HepG2 (cell line): ENCODE measurements at regions not wholly inside any gene's neighbourhood (a gene's known extent, or its start where the extent isn't known, plus 50 kb on each side); places are given as distances from the start of the nearest gene placed in this dataset.

ENCODE experiments used
- ATAC-seq: fragments of 200-7000 bp; cut with Tn5 transposase; 3 replicates; pipeline ENCODE4 v1.9.1; 2020; ENCODE audit warnings: mild to moderate bottlenecking, moderate library complexity
- BruUV-seq: library from RNA; stranded (reverse); fragments of 400-500 nt; replicated peaks from 2 replicates; lab custom pipeline; 2021; lab: Mats Ljungman, UMichigan
- CTCF ChIA-PET: fragments of 300-600 bp; formaldehyde crosslinking; extraction: SDS; loops from one replicate; lab custom pipeline; 2021; ENCODE audit warnings: low total read pairs, inconsistent platforms, low intra/inter-chr PET ratio; lab: Yijun Ruan, JAX
- POLR2A ChIA-PET: fragments of 350-600 bp; sonication (Branson Sonifier 250); formaldehyde crosslinking; loops from one replicate; lab custom pipeline; 2020; ENCODE audit warnings: antibody characterized with exemption, inconsistent platforms; lab: Yijun Ruan, JAX
- DNase-seq: peaks from one replicate; pipeline ENCODE4 v3.0.0-alpha.2; 2015; ENCODE audit warnings: low spot score
- FAIRE-seq: peaks from 3 replicates; lab custom pipeline; 2011; peaks lifted over from hg19 to GRCh38; lab: Jason Lieb, UNC
- H2AFZ ChIP-seq: one replicate; pipeline ENCODE4 v1.6.1; 2011; ENCODE audit warnings: low read length, inconsistent platforms
- H3K27ac ChIP-seq: fragments of 300-600 bp; 3 replicates; pipeline ENCODE4 v1.8.0; 2011; ENCODE audit warnings: mixed run types, mild to moderate bottlenecking, mixed read lengths, low read length, inconsistent platforms; ENCODE audit not compliant: insufficient read depth; ENCODE audit errors: extremely low read length
- H3K27me3 ChIP-seq, 2 experiments: fragments of 200-600 bp in 1 of 2; 2 replicates in 1 of 2; 3 replicates in 1 of 2; pipeline versions ENCODE4 v1.6.0 to v1.8.0; 2011; ENCODE audit warnings: low read length in 2 of 2, mild to moderate bottlenecking in 2 of 2, moderate library complexity in 2 of 2, inconsistent platforms in 1 of 2; ENCODE audit not compliant: insufficient read depth in 2 of 2, control insufficient read depth in 1 of 2
- H3K36me3 ChIP-seq, 2 experiments: fragments of 200-600 bp in 1 of 2; replicated peaks in 1 of 2; 2 replicates in 1 of 2; 3 replicates in 1 of 2; pipeline versions ENCODE4 v1.5.1 to v1.8.0; 2011; ENCODE audit warnings: low read length in 2 of 2, inconsistent platforms in 1 of 2; ENCODE audit not compliant: insufficient read depth in 2 of 2, control insufficient read depth in 1 of 2
- H3K4me1 ChIP-seq: 2 replicates; pipeline ENCODE4 v1.5.1; 2012; ENCODE audit warnings: low read length, inconsistent platforms; ENCODE audit not compliant: insufficient read depth
- H3K4me2 ChIP-seq: 2 replicates; pipeline ENCODE4 v1.6.0; 2011; ENCODE audit warnings: low read depth, low read length, inconsistent platforms
- H3K4me3 ChIP-seq, 3 experiments: fragments of 200-600 bp in 1 of 3; sonication (generic), shearing (Covaris generic) in 1 of 3; replicated peaks in 1 of 3; 2 replicates each; pipeline ENCODE4 v1.5.1; 2011 to 2016; ENCODE audit warnings: low read length in 3 of 3, inconsistent platforms in 2 of 3, low read depth in 2 of 3, mild to moderate bottlenecking in 2 of 3, control low read depth in 1 of 3, mixed read lengths in 1 of 3; ENCODE audit not compliant: insufficient read depth in 1 of 3
- H3K79me2 ChIP-seq: one replicate; pipeline ENCODE4 v1.6.1; 2011; ENCODE audit warnings: low read length, inconsistent platforms; ENCODE audit not compliant: insufficient read depth
- H3K9ac ChIP-seq: 2 replicates; pipeline ENCODE4 v1.6.0; 2011; ENCODE audit warnings: mild to moderate bottlenecking, low read depth, low read length, inconsistent platforms; ENCODE audit not compliant: insufficient read depth
- H3K9me3 ChIP-seq: 2 replicates; pipeline ENCODE4 v1.5.1; 2012; ENCODE audit warnings: mild to moderate bottlenecking, low read length
- H4K20me1 ChIP-seq: 2 replicates; pipeline ENCODE4 v1.6.0; 2011; ENCODE audit warnings: inconsistent platforms, mild to moderate bottlenecking, low read length, moderate library complexity; ENCODE audit not compliant: insufficient read depth
- ARID2 ChIP-seq: sonication (generic); formaldehyde crosslinking; IDR thresholded peaks from 2 replicates; pipeline ENCODE4 v1.8.1; 2022; ENCODE audit warnings: mild to moderate bottlenecking, missing genetic modification reagents, borderline replicate concordance
- MEIS1 ChIP-seq: sonication (generic); formaldehyde crosslinking; IDR thresholded peaks from 2 replicates; pipeline ENCODE4 v1.9.0; 2021; ENCODE audit warnings: mild to moderate bottlenecking, missing genetic modification reagents, moderate library complexity, borderline replicate concordance
- ZFYVE20 ChIP-seq: sonication (generic); formaldehyde crosslinking; IDR thresholded peaks from 2 replicates; pipeline ENCODE4 v1.8.0; 2023; ENCODE audit warnings: low read depth, mild to moderate bottlenecking, moderate library complexity, missing genetic modification reagents, borderline replicate concordance
- ZNF543 ChIP-seq: sonication (generic); formaldehyde crosslinking; IDR thresholded peaks from 2 replicates; pipeline ENCODE4 v1.4.0; 2020; ENCODE audit warnings: mild to moderate bottlenecking, missing genetic modification reagents
- ZNF562 ChIP-seq: sonication (generic); formaldehyde crosslinking; IDR thresholded peaks from 2 replicates; pipeline ENCODE4 v1.8.0; 2022; ENCODE audit warnings: missing genetic modification reagents, borderline replicate concordance
- WGBS: methylation state at CpG from one replicate; pipeline ENCODE4 v1.1.6; 2017; ENCODE audit warnings: low lambda C conversion rate; 5-methylcytosine and 5-hydroxymethylcytosine counted together
- in situ Hi-C: cut with HindIII; loops from 2 replicates; pipeline ENCODE4 v1.10.0; 2017; ENCODE audit warnings: low pct_unique_long_range_greater_than_20kb; ENCODE audit not compliant: extremely low pct_ligation_motif_present
- intact Hi-C: fragments of 100-400 bp; cut with micrococcal nuclease; formaldehyde crosslinking; loops from one replicate; pipeline ENCODE4 v1.10.0; 2022; ENCODE audit not compliant: unreplicated experiment
- TF ChIP-seq, protein P1 (sequence below): sonication (generic); formaldehyde crosslinking; IDR thresholded peaks from 2 replicates; pipeline ENCODE4 v1.4.0; 2020; ENCODE audit warnings: missing genetic modification reagents
- TF ChIP-seq, protein P2 (sequence below): sonication (generic); formaldehyde crosslinking; IDR thresholded peaks from 2 replicates; pipeline ENCODE4 v1.4.0; 2020; ENCODE audit warnings: missing genetic modification reagents

DNA sequence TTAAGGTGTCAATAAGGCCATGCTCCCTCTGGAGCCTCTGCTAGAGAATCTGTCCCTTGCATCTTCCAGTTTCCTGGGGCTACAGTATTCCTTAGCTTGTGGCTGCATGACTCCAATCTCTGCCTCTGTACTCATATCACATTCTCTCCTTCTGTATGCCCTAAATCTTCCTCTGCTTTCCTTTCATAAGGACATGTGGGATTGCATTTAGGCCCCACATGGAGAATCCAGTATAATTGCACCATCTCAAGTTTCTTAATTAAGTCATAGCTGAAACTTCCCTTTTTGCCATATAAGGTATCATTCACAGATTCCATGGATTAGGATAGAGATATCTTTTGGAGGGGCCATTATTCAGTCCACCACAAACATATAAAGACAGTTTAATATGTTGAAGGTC is 409.8 kb upstream of the TMCO5A start:
- H3K4me2 ChIP-seq, result no peak overlapping the region
- H3K27me3 ChIP-seq, result no peaks in the 10 kb centered on the region; a peak in 1 of 5 replicates
- no peak overlapping the region for H3K4me3 ChIP-seq
- TF ChIP-seq ZFYVE20 (CRISPR knock-in tag), result no peak
- no peak for TF ChIP-seq ZNF543 (CRISPR knock-in tag)
- TF ChIP-seq ZNF562 (CRISPR knock-in tag), result no peak
- no peak for TF ChIP-seq MEIS1
- TF ChIP-seq, protein P1, sequence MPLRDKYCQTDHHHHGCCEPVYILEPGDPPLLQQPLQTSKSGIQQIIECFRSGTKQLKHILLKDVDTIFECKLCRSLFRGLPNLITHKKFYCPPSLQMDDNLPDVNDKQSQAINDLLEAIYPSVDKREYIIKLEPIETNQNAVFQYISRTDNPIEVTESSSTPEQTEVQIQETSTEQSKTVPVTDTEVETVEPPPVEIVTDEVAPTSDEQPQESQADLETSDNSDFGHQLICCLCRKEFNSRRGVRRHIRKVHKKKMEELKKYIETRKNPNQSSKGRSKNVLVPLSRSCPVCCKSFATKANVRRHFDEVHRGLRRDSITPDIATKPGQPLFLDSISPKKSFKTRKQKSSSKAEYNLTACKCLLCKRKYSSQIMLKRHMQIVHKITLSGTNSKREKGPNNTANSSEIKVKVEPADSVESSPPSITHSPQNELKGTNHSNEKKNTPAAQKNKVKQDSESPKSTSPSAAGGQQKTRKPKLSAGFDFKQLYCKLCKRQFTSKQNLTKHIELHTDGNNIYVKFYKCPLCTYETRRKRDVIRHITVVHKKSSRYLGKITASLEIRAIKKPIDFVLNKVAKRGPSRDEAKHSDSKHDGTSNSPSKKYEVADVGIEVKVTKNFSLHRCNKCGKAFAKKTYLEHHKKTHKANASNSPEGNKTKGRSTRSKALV (CRISPR knock-in tag), result no peak
- no peak for ATAC-seq
- no peaks in the 10 kb centered on the region for H3K79me2 ChIP-seq
- H3K27ac ChIP-seq, result no peak overlapping the region
- POLR2A ChIA-PET, result no interaction called here
- H4K20me1 ChIP-seq, result no peaks in the 10 kb centered on the region
- no TSS peak for BruUV-seq
- in situ Hi-C loops, result no loop called here
- H3K9ac ChIP-seq, result no peak overlapping the region
- no peaks in the 10 kb centered on the region for H3K36me3 ChIP-seq
- intact Hi-C loops, result no loop called here
- no peaks in the 10 kb centered on the region for H3K4me1 ChIP-seq
- DNase-seq, result no peak
- CTCF ChIA-PET, result no interaction called here
- no peak overlapping the region for H2AFZ ChIP-seq
- no peak for FAIRE-seq
- H3K9me3 ChIP-seq, result peaks cover 22% of the 10 kb centered on the region

DNA sequence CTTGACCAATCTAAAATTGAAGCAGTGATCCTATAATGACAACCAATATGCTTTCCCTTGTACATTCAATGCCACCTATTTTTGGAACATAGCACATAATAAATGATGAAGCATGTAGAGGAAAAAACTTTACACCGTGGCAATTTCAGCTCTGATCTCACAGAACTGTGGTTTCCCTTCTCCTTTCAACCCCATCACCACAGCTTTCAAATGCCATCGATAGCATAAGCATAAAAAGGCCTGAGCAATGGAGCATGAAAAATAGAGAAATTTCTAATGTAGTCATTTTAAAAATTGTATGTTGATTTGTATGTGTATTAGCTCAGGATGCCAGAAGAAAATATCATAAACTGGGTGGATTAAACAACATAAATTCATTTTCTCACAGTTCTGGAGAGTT is 406.0 kb upstream of the TMCO5A start:
- in situ Hi-C loops, result no loop called here
- ChIA-PET POLR2A (no interaction called here), CTCF (no interaction called here)
- intact Hi-C loops, result no loop called here
- Histone ChIP-seq H2AFZ (no peak overlapping the region), H3K79me2 (no peaks in the 10 kb centered on the region), H3K27ac (no peak overlapping the region), H3K9me3 (peaks cover 26% of the 10 kb centered on the region), H3K9ac (no peak overlapping the region), H3K36me3 (no peaks in the 10 kb centered on the region), H3K4me1 (no peaks in the 10 kb centered on the region), H3K4me2 (no peak overlapping the region), H3K27me3 (no peaks in the 10 kb centered on the region; a peak in 1 of 5 replicates), H3K4me3 (no peak overlapping the region), H4K20me1 (no peaks in the 10 kb centered on the region)
- no TSS peak for BruUV-seq
- FAIRE-seq (no peak), ATAC-seq (no peak), DNase-seq (no peak)
- WGBS, result 2% methylated on average over 2 of the region's 2 CpGs
- TF ChIP-seq, protein P2, sequence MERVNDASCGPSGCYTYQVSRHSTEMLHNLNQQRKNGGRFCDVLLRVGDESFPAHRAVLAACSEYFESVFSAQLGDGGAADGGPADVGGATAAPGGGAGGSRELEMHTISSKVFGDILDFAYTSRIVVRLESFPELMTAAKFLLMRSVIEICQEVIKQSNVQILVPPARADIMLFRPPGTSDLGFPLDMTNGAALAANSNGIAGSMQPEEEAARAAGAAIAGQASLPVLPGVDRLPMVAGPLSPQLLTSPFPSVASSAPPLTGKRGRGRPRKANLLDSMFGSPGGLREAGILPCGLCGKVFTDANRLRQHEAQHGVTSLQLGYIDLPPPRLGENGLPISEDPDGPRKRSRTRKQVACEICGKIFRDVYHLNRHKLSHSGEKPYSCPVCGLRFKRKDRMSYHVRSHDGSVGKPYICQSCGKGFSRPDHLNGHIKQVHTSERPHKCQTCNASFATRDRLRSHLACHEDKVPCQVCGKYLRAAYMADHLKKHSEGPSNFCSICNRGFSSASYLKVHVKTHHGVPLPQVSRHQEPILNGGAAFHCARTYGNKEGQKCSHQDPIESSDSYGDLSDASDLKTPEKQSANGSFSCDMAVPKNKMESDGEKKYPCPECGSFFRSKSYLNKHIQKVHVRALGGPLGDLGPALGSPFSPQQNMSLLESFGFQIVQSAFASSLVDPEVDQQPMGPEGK (CRISPR knock-in tag), result no peak
- TF ChIP-seq ARID2 (CRISPR knock-in tag), result no peak
